ENCODE measurements at regions not wholly inside any gene's neighbourhood (a gene's known extent, or its start where the extent isn't known, plus 50 kb on each side); places are given as distances from the start of the nearest gene placed in this dataset.

DNA sequence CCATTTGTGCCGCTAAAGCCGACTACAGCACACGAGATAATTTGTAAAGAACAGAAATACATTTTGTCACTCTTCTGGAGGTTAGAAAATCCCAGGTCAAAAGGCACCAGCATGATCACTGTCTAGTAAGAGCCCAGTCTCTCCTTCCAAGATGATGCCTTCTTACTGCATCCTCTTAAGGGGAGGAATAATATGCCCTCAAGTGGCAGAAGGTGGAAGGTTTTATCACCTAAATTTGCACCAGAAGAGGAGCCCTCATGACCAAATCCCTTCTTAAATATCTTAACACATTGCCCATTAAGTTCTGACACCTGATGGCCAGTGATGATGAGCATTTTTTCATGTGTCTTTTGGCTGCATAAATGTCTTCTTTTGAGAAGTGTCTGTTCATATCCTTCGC is 326.7 kb upstream of the RGS18 start:
- no peak for DNase-seq (ENCODE audit: low read depth, low spot score)
- H3K27ac ChIP-seq = no peak overlapping the region

GRCh38 chr1:191839891-191840290 is 318.4 kb upstream of the RGS18 start:
- no peak overlapping the region for H3K27ac ChIP-seq
- no peak for DNase-seq (ENCODE audit: low read depth, low spot score)

DNA sequence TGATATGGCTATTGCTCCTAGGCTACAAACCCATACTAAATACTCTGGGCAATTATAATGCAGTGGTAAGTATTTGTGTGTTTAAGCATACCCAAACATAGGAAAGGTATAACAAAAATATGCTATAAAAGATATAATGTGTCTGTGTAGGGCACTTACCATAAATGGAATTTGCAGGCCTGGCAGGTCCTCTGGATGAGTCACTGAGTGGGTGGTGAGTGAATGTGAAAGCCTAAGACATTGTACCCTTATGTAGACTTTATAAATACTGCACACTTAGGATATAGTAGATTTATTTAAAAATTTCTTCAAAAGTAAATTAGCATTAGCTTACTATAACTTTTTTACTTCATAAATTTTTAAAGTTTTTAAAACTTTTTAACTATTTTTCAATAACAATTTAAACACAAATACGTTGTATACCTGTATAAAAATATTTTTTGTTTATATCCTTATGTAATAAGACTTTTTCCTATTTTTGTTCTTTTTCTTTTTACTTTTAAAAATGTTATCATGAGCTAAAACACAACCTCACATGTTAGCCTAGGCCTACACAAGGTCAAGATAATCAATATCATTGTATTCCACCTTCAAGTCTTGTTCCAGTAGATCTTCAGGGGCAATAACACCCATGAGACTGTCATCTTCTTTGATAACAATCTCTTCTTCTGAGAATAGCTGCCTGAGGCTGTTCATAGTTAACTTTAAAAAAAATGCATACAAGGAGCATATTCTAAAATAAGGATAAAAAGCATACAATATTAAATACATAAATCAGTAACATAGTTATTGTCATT is 306.3 kb upstream of the RGS18 start:
- no peak overlapping the region for H3K27ac ChIP-seq
- DNase-seq (ENCODE audit: low read depth, low spot score) = no peak

DNA sequence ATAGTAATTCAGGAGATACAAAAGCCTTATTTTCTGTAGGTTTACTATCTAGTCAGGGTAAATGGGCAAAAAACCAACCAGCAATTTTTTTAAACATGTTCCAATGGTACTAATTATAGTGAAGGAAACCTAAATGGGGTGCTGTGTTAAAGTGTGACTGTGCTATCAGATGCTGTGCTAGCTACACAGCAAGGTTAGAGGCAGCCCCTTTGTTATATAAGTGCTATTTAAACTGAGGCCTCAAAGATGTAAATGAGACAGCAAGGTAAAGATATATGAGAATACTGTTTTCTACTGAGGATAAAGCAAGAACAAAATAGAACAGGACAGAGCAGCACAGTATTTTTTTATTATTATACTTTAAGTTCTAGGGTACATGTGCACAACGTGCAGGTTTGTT is 305.4 kb upstream of the RGS18 start:
- H3K27ac ChIP-seq = no peak overlapping the region
- DNase-seq (ENCODE audit: low read depth, low spot score) = no peak

DNA sequence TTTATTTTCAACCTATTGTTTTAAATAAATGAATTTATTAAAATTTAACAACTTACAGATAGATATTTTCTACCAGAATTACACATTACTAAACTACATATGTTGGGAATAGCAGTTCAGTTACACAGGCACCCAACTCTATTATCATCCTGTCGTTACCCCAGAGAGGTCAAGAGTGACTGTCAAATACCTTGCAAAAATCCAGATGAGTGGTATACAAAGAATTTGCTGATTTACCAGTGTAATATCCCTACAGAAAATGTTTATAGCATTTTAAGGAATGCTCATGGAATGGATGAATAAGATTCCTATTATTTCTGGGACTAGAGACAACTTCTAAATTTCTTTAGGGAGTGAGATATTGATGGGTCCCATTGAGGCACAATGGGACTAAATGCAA is 300.7 kb upstream of the RGS18 start:
- H3K27ac ChIP-seq = no peak overlapping the region
- DNase-seq (ENCODE audit: low read depth, low spot score) = no peak

DNA sequence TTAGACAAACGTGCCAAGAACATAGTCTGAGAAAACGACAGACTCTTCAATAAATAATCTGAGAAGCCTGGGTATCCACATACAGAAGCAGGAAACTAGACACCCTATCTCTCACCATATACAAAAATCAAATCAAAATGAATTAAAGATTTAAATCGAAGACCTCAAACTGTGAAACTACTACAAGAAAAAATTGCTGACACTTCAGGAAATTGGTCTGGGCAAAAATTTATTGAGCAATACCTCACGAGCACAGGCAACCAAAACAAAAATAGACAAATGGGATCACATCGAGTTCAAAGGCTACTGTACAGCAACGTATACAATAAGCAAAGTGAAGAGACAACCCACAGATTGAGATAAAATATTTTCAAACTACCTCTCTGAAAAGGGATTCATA is 292.8 kb upstream of the RGS18 start:
- H3K27ac ChIP-seq = no peak overlapping the region
- DNase-seq (ENCODE audit: low read depth, low spot score) = no peak

DNA sequence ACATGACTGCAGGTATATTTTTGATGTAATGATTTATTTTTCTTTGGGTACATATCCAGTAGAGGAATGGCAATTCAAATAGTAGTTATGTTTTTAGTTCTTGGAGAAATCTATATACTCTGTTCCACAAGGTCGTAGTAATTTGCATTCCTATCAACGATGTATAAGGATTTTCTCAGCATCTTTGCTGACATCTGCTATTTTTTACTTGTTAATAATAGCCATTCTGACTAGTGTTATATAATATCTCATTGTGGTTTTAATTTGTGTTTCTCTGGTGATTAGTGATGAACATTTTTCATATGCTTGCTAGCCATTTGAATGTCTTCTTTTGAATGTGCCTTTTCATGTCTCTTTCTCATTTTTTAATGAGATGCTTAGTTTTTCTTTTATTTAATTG is 292.1 kb upstream of the RGS18 start:
- no peak for DNase-seq (ENCODE audit: low read depth, low spot score)
- H3K27ac ChIP-seq = no peak overlapping the region

- H3K27ac ChIP-seq = no peak overlapping the region
- DNase-seq (ENCODE audit: low read depth, low spot score) = no peak
Measured at GRCh38 chr1:191869790-191870312, 288.4 kb upstream of the RGS18 start.

- no peak overlapping the region for H3K27ac ChIP-seq
- no peak for DNase-seq (ENCODE audit: low read depth, low spot score)
Measured at GRCh38 chr1:191870490-191870889, 287.8 kb upstream of the RGS18 start.

GRCh38 chr1:191875994-191876393 is 282.3 kb upstream of the RGS18 start:
- no peak overlapping the region for H3K27ac ChIP-seq
- DNase-seq (ENCODE audit: low read depth, low spot score) = no peak

DNA sequence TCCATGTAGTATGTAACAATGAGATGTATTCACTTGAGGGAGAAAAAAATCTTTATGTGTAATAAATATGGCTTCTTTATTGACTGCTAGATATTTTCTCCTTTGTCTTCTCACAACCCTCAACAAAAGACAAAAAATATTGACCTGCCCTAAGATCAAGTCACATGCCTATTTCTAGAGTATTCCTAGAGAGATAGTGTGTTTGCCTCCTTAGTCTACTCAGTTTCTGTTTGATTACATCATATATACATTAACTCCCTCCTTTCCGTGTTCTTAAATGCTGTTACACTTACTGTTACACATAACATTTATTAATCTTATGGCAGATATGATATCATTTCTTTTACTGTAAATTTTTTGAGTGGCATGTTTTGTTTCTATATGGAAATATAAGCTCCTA is 281.6 kb upstream of the RGS18 start:
- DNase-seq (ENCODE audit: low read depth, low spot score) = no peak
- H3K27ac ChIP-seq = no peak overlapping the region

DNA sequence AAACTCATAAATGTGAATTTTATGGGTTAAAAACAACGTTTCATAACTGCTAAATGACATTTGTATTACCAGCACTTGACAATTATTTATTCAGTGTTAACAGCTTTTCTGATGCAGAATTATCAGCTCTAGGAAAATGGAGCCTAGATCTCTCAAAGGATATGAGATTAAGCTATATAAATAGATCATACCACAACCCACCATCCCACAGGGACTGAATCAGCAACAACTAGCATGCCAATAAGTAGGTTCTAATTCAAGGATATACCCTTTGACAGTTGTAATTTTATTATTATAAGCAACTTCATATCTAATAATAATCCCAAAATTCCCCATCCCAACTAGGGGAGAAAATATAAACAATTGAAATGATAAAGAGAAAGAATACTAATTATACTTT is 275.4 kb upstream of the RGS18 start:
- no peak for DNase-seq (ENCODE audit: low read depth, low spot score)

GRCh38 chr1:191886977-191887376 is 271.3 kb upstream of the RGS18 start:
- no peak overlapping the region for H3K27ac ChIP-seq
- DNase-seq (ENCODE audit: low read depth, low spot score) = no peak

More for the DNA sequence above, 275.4 kb upstream of the RGS18 start:
- H3K27ac ChIP-seq = no peak overlapping the region

- H3K27ac ChIP-seq = no peak overlapping the region
- no peak for DNase-seq (ENCODE audit: low read depth, low spot score)
Measured at GRCh38 chr1:191888996-191889622, 269.2 kb upstream of the RGS18 start.

DNA sequence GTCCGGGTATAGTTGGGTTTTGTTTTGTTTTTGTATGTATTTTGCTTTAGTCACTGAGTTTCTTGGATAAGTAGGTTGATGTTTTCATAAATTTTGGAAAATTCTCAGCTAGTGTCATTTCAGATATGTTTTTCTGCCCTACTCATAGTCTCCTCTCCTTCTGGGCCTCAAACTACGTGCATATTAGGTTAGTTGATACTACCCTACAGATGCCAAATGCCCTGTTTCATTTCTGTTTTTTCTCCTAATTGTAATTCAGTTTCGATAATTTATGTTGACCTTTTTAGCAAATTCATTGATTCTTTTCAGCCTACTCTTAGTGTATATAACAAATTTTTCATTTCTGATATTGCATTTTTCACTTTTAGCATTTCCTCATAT is 268.6 kb upstream of the RGS18 start:
- DNase-seq (ENCODE audit: low read depth, low spot score) = no peak
- no peak overlapping the region for H3K27ac ChIP-seq

DNA sequence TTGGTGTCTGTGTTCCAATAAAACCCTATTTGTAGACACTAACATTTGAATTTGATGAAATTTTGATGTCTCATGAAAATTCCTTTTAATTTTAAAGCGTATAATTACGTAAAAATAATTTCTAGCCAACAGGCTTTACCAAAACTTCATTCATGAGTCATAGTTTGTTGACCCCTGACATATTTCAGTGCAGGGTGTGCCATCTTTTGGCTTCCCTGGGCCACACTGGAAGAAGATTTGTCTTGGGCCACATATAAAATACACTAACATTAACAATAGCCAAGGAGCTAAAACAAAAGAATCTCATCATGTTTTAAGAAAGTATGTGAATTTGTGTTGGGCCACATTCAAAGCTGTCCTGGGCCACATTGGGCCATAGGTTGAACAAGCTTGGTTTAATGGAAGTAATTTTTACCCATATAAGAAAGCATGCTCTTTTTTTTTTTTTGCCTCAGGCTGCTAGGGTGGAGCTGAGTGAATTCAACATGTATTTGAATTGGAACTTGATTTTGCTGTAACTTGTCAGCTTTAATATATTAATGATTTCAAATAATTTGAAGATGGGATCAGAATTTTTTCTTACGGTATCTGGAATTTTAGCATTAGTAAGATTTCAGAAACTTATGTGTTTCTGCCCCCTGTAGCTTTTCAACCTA is 267.7 kb upstream of the RGS18 start:
- DNase-seq (ENCODE audit: low read depth, low spot score) = no peak
- H3K27ac ChIP-seq = no peak overlapping the region

GRCh38 chr1:191892716-191893115 is 265.5 kb upstream of the RGS18 start:
- DNase-seq (ENCODE audit: low read depth, low spot score) = no peak
- no peak overlapping the region for H3K27ac ChIP-seq

- no peak for DNase-seq (ENCODE audit: low read depth, low spot score)
- H3K27ac ChIP-seq = no peak overlapping the region
Measured at GRCh38 chr1:191895049-191895448, 263.2 kb upstream of the RGS18 start.

DNA sequence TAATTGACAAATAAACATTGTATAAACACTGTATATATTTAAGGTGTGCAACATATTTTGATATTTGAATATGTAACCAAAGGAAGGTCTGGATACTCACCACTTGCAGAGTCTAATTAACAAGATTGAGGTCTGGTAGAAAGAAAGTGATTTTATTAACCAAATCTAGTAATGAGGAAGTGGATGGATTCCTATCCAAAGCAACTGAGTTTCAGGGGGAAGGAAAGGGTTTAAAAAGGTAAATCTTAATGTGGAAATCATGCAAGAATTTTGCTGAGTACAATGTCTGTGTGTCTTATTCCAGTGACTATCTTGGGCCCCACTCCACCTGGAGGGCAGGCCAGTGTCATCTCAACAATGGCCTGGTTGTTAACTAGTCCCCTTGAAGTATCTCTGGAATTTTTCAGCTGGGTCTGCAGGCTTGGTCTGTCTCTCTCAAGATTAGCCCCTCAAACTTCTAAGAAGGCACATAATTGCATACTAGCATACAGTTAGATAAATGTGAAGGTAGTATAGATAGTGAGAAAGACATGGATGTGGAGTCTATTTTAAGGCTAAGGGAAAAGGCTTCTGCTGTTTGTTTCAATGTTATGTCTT is 262.7 kb upstream of the RGS18 start:
- no peak overlapping the region for H3K27ac ChIP-seq
- no peak for DNase-seq (ENCODE audit: low read depth, low spot score)

DNA sequence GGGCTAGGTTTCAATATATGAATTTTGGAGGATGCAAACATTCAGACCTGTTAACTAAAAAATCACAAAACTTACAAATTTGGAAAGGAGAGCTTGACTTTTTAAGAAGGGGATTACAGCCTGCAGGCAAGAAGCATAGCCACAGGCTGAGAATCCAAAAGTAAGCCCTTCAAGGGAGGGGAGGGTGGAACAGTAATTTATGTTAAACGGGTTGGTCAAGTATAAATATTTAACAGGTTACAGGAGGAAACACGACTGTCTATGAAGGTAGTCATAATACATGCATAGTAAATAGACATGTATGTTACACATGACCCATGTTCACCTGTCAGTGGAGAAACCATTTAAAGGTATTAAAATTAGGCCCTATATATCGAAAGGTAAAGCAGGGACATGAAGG is 261.1 kb upstream of the RGS18 start:
- DNase-seq (ENCODE audit: low read depth, low spot score) = no peak
- H3K27ac ChIP-seq = no peak overlapping the region

DNA sequence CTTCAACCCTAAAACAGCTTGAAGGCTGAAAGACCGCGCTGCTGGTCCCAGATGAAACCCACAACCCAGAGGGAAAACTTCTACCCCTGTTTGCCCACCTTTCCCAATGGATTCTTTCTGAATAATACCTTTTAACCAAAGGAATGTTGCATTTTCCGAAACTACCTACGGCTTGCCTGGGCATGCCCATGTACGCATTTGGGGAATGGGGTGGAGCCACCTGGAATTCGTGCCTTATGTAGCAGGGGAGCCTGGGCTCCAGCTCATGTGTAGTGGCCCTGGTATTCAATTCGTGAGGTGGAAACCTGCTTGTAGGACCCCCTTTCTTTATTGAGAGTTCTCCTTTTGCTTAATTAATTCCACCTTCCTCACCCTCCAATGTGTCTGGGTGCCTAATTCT is 256.6 kb upstream of the RGS18 start:
- no peak for DNase-seq (ENCODE audit: low read depth, low spot score)
- H3K27ac ChIP-seq = no peak overlapping the region
